Neuronal stem cell (in vitro differentiated cells): ENCODE measurements at regions not wholly inside any gene's neighbourhood (a gene's known extent, or its start where the extent isn't known, plus 50 kb on each side); places are given as distances from the start of the nearest gene placed in this dataset.

Experiments used
- DNase-seq: peaks from one replicate; pipeline ENCODE4 v3.0.0-alpha.2; 2013; ENCODE audit warnings: low spot score
- H2AFZ ChIP-seq: one replicate; pipeline ENCODE4 v1.6.1; 2013; ENCODE audit warnings: mild to moderate bottlenecking, low read length, inconsistent platforms
- H2AK5ac ChIP-seq: 2 replicates; pipeline ENCODE4 v1.6.1; 2013; ENCODE audit warnings: low read depth, mild to moderate bottlenecking, inconsistent platforms, low read length, moderate library complexity, mixed read lengths
- H2BK120ac ChIP-seq: 2 replicates; pipeline ENCODE4 v1.6.1; 2013; ENCODE audit warnings: low read depth, mild to moderate bottlenecking, inconsistent platforms, low read length, moderate library complexity, mixed read lengths
- H2BK12ac ChIP-seq: one replicate; pipeline ENCODE4 v1.6.1; 2013; ENCODE audit warnings: low read length, inconsistent platforms
- H2BK15ac ChIP-seq: 2 replicates; pipeline ENCODE4 v1.6.1; 2013; ENCODE audit warnings: mild to moderate bottlenecking, low read length, inconsistent platforms, mixed read lengths
- H2BK5ac ChIP-seq: one replicate; pipeline ENCODE4 v1.6.1; 2013; ENCODE audit warnings: inconsistent platforms, mild to moderate bottlenecking, low read length, moderate library complexity
- H3K14ac ChIP-seq: one replicate; pipeline ENCODE4 v1.6.1; 2013; ENCODE audit warnings: low read length, inconsistent platforms
- H3K18ac ChIP-seq: 2 replicates; pipeline ENCODE4 v1.6.1; 2013; ENCODE audit warnings: low read length, inconsistent platforms
- H3K23ac ChIP-seq: 2 replicates; pipeline ENCODE4 v1.6.1; 2013; ENCODE audit warnings: low read depth, mild to moderate bottlenecking, mixed read lengths, low read length, inconsistent platforms; ENCODE audit not compliant: poor library complexity
- H3K27ac ChIP-seq: replicated peaks from 3 replicates; pipeline ENCODE4 v1.5.1; 2013; ENCODE audit warnings: low read length, inconsistent platforms
- H3K27me3 ChIP-seq, 3 experiments: 2 replicates each; pipeline ENCODE4 v1.6.1; 2013; ENCODE audit warnings: low read length in 3 of 3, mild to moderate bottlenecking in 2 of 3, inconsistent platforms in 1 of 3, low read depth in 1 of 3, mixed read lengths in 1 of 3, moderate library complexity in 1 of 3; ENCODE audit not compliant: control insufficient read depth in 3 of 3, insufficient read depth in 3 of 3
- H3K36me3 ChIP-seq, 2 donors: replicated peaks in 1 of 2; 2 replicates each; pipeline ENCODE4 v1.6.1; 2013; ENCODE audit warnings: low read length in 2 of 2; ENCODE audit not compliant: control insufficient read depth in 2 of 2, insufficient read depth in 2 of 2
- H3K4ac ChIP-seq: 2 replicates; pipeline ENCODE4 v1.6.1; 2013; ENCODE audit warnings: inconsistent platforms, mild to moderate bottlenecking, low read length, moderate library complexity
- H3K4me1 ChIP-seq, 2 donors: 1 replicate in 1 of 2; 2 replicates in 1 of 2; pipeline ENCODE4 v1.6.1; 2013; ENCODE audit warnings: low read length in 2 of 2, low read depth in 1 of 2; ENCODE audit not compliant: control insufficient read depth in 2 of 2, insufficient read depth in 1 of 2
- H3K4me2 ChIP-seq: one replicate; pipeline ENCODE4 v1.6.1; 2013; ENCODE audit warnings: mild to moderate bottlenecking, low read length, inconsistent platforms; ENCODE audit not compliant: insufficient read depth, poor library complexity, severe bottlenecking
- H3K4me3 ChIP-seq, 2 donors: 2 replicates each; pipeline ENCODE4 v1.5.1; 2013; ENCODE audit warnings: low read length in 2 of 2, mild to moderate bottlenecking in 2 of 2, inconsistent platforms in 1 of 2, moderate library complexity in 1 of 2
- H3K79me1 ChIP-seq: one replicate; pipeline ENCODE4 v1.6.1; 2013; ENCODE audit warnings: low read depth, mild to moderate bottlenecking, inconsistent platforms, low read length, moderate library complexity
- H3K9ac ChIP-seq: one replicate; pipeline ENCODE4 v1.6.1; 2013; ENCODE audit warnings: mild to moderate bottlenecking, low read depth, low read length, inconsistent platforms; ENCODE audit not compliant: poor library complexity
- H3K9me3 ChIP-seq, 2 donors: replicated peaks in 1 of 2; 2 replicates each; pipeline versions ENCODE3 to v1.6.1; 2013; ENCODE audit warnings: low read length in 2 of 2, mild to moderate bottlenecking in 2 of 2, inconsistent platforms in 1 of 2, low read depth in 1 of 2, mixed read lengths in 1 of 2, moderate library complexity in 1 of 2; ENCODE audit not compliant: control insufficient read depth in 2 of 2, insufficient read depth in 1 of 2
- H4K8ac ChIP-seq: one replicate; pipeline ENCODE4 v1.6.1; 2013; ENCODE audit warnings: low read depth, mild to moderate bottlenecking, inconsistent platforms, low read length, moderate library complexity
- H4K91ac ChIP-seq: one replicate; pipeline ENCODE4 v1.6.1; 2013; ENCODE audit warnings: low read length, low read depth, mild to moderate bottlenecking, inconsistent platforms; ENCODE audit not compliant: poor library complexity
- WGBS, 2 donors: extraction: QIAGEN DNeasy Blood & Tissue Kit; methylation state at CpG; one replicate each; pipeline ENCODE4 v1.1.7; 2013; ENCODE audit warnings: missing lambda C conversion rate in 2 of 2, mixed read lengths in 1 of 2; ENCODE audit not compliant: insufficient read length in 2 of 2, insufficient replicate concordance in 1 of 2; ENCODE audit errors: extremely low coverage in 2 of 2; 5-methylcytosine and 5-hydroxymethylcytosine counted together

- H3K79me1 ChIP-seq = no peaks in the 10 kb centered on the region
- no peak overlapping the region for H2AFZ ChIP-seq
- no peak overlapping the region for H4K8ac ChIP-seq
- no CpG with 5 or more reads among the region's 8 CpGs for WGBS, 2 donors
- no peak overlapping the region for H3K23ac ChIP-seq
- H3K27me3 ChIP-seq = no peaks in the 10 kb centered on the region
- H3K14ac ChIP-seq = no peak overlapping the region
- H3K9ac ChIP-seq = no peak overlapping the region
- H2AK5ac ChIP-seq = no peak overlapping the region
- no peak overlapping the region for H2BK5ac ChIP-seq
- peak; percentile 3 for DNase-seq
- H4K91ac ChIP-seq = no peak overlapping the region
- peaks cover 0 to 8% of the 10 kb centered on the region in 2 donors for H3K4me1 ChIP-seq
- H3K9me3 ChIP-seq = peaks cover 0 to 1% of the 10 kb centered on the region in 2 donors
- H3K4me3 ChIP-seq = no peak overlapping the region
- no peak overlapping the region for H3K27ac ChIP-seq
- no peak overlapping the region for H3K4me2 ChIP-seq
- no peak overlapping the region for H3K18ac ChIP-seq
- no peaks in the 10 kb centered on the region for H3K36me3 ChIP-seq
- no peak overlapping the region for H3K4ac ChIP-seq
- H2BK15ac ChIP-seq = no peak overlapping the region
- H2BK120ac ChIP-seq = no peak overlapping the region
- H2BK12ac ChIP-seq = no peak overlapping the region
Measured at GRCh38 chr2:60125611-60126426, 427.6 kb downstream of the BCL11A start.

DNA sequence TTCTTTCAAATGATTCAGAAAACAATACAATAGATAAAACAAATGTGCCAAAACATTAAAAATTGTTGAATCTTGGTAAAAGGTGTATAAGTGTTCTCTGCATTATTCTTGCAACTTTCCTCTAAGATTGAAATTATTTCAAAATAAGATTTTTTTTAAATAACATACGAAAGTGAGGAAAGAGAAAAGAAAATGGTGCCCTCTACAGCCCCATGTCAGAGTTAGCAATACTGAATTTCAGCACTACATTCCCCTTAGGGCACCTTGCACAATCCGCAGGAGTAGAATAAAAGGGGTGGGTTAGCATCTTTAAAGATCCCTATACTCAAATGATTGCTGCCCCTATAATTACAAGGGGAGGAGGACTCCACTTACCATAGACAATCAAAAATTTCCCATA lies 433.7 kb downstream of the BCL11A start:
- Histone ChIP-seq H2BK120ac (no peak overlapping the region), H4K8ac (no peak overlapping the region), H3K4ac (no peak overlapping the region), H3K14ac (no peak overlapping the region), H3K4me2 (no peak overlapping the region), H3K79me1 (no peaks in the 10 kb centered on the region), H3K4me3 (no peak overlapping the region), H2BK5ac (no peak overlapping the region), H3K27ac (no peak overlapping the region), H3K9me3 (peaks cover 0 to 5% of the 10 kb centered on the region in 2 donors), H4K91ac (no peak overlapping the region), H3K36me3 (no peaks in the 10 kb centered on the region), H2AK5ac (no peak overlapping the region), H3K23ac (no peak overlapping the region), H2BK15ac (no peak overlapping the region), H3K4me1 (no peaks in the 10 kb centered on the region), H3K27me3 (no peaks in the 10 kb centered on the region), H2AFZ (no peak overlapping the region), H3K18ac (no peak overlapping the region), H2BK12ac (no peak overlapping the region), H3K9ac (no peak overlapping the region)
- no peak for DNase-seq
- no CpG with 5 or more reads among the region's 2 CpGs for WGBS, 2 donors

DNA sequence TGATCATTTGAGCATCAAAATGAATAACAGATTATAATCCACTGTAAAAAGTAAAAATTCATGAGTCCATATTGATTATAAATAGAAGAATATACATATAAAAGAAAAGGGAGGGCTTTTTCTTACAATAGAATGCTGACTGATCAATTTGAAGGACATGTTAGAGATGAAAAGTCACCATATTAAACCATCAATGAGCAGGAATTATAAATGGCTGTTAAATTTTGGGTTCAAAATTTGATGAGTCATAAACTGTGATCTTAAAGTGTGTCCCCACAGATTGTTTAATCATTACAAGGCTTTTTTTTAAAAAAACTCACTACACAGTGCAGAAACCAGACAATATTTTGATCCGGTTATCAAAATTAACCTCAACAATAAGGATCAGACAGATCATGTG lies 434.5 kb downstream of the BCL11A start:
- no peak overlapping the region for H2BK15ac ChIP-seq
- no peaks in the 10 kb centered on the region for H3K27me3 ChIP-seq
- no peaks in the 10 kb centered on the region for H3K79me1 ChIP-seq
- no peak for DNase-seq
- no peak overlapping the region for H3K18ac ChIP-seq
- no peak overlapping the region for H2BK12ac ChIP-seq
- no peaks in the 10 kb centered on the region for H3K4me1 ChIP-seq
- H2AFZ ChIP-seq = no peak overlapping the region
- H3K36me3 ChIP-seq = no peaks in the 10 kb centered on the region
- no peak overlapping the region for H3K4me2 ChIP-seq
- H3K9ac ChIP-seq = no peak overlapping the region
- H3K9me3 ChIP-seq = peaks cover 0 to 5% of the 10 kb centered on the region in 2 donors
- H3K4ac ChIP-seq = no peak overlapping the region
- H3K14ac ChIP-seq = no peak overlapping the region
- H4K91ac ChIP-seq = no peak overlapping the region
- H2AK5ac ChIP-seq = no peak overlapping the region
- no CpG with 5 or more reads among the region's 1 CpG for WGBS, 2 donors
- H2BK120ac ChIP-seq = no peak overlapping the region
- no peak overlapping the region for H3K23ac ChIP-seq
- H3K4me3 ChIP-seq = no peak overlapping the region
- H3K27ac ChIP-seq = no peak overlapping the region
- H2BK5ac ChIP-seq = no peak overlapping the region
- H4K8ac ChIP-seq = no peak overlapping the region

DNA sequence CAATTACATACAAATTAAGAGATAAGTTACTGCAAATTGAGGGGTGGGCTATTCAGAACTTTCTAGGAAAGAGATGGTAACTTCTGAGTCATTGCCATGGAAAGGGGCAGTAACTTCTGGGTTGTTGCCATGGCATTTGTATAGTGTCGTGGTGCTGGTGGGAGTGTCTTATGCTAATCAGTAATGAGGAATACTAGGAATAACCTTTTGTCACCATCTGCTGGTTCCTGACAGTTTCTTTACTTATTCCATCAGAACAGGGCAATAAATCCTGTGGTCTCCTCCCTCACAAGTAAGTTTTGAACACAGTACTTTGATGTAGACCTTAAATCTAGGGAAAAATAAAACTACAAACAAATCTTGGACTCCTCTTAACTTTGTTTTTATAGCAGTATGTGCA lies 435.4 kb downstream of the BCL11A start:
- no peak overlapping the region for H2AK5ac ChIP-seq
- H4K8ac ChIP-seq = no peak overlapping the region
- no peak overlapping the region for H3K4ac ChIP-seq
- no peak overlapping the region for H3K4me3 ChIP-seq
- no peak overlapping the region for H2BK12ac ChIP-seq
- no peak overlapping the region for H2BK120ac ChIP-seq
- H3K4me1 ChIP-seq = no peaks in the 10 kb centered on the region
- no peak overlapping the region for H2BK15ac ChIP-seq
- H3K27ac ChIP-seq = no peak overlapping the region
- no peaks in the 10 kb centered on the region for H3K27me3 ChIP-seq
- no peak overlapping the region for H3K4me2 ChIP-seq
- no peak overlapping the region for H4K91ac ChIP-seq
- no peak overlapping the region for H3K9ac ChIP-seq
- H2AFZ ChIP-seq = no peak overlapping the region
- peaks cover 0 to 5% of the 10 kb centered on the region in 2 donors for H3K9me3 ChIP-seq
- no peak overlapping the region for H3K14ac ChIP-seq
- no CpG with 5 or more reads among the region's 1 CpG for WGBS, 2 donors
- H3K36me3 ChIP-seq = no peaks in the 10 kb centered on the region
- H3K23ac ChIP-seq = no peak overlapping the region
- no peak overlapping the region for H3K18ac ChIP-seq
- no peak for DNase-seq
- H3K79me1 ChIP-seq = no peaks in the 10 kb centered on the region
- H2BK5ac ChIP-seq = no peak overlapping the region
